ENCODE measurements at regions not wholly inside any gene's neighbourhood (a gene's known extent, or its start where the extent isn't known, plus 50 kb on each side); places are given as distances from the start of the nearest gene placed in this dataset.

DNA sequence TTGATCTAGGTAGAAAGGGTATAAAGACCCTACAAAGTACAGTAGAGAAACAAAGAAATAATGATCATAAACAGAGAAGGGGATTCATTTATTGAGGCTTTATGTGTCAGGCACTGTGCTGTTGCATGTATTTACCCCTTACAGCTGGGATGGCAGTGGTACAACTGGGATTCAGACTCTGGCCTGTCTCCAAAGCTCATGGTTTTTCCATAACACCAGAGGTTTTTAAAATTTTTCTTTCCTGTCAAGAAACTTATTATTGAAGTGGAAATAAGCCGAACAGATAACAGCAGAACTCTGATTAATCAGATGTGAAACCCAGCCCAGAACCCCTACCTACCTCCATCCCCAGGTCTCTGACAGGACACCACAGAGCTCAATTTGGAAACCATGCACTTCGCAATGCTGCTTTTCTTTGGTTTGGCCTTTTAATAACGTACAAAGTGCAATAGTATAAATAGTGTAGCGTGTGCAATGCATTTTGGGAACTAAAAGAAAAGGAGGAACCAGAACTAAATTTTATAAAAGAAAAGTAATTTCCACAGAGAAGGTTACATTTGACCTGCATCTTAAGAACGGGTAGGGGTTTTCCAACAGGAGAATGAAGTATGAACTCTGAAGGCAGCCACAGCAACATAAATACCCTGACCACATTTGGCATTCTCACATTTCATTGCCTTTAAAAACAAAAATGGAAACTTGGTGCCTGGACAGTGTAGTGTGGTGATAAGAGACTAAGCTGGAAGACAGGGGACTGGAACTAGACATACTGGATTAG is 92.0 kb upstream of the S1PR1 start:
- TF ChIP-seq NANOG (IDR thresholded peaks at IDR 0.05; ENCODE audit: borderline replicate concordance) = no peak
- no peak for TF ChIP-seq POLR2AphosphoS5 (IDR thresholded peaks at IDR 0.05; ENCODE audit: low read depth)
- TF ChIP-seq, protein P1, sequence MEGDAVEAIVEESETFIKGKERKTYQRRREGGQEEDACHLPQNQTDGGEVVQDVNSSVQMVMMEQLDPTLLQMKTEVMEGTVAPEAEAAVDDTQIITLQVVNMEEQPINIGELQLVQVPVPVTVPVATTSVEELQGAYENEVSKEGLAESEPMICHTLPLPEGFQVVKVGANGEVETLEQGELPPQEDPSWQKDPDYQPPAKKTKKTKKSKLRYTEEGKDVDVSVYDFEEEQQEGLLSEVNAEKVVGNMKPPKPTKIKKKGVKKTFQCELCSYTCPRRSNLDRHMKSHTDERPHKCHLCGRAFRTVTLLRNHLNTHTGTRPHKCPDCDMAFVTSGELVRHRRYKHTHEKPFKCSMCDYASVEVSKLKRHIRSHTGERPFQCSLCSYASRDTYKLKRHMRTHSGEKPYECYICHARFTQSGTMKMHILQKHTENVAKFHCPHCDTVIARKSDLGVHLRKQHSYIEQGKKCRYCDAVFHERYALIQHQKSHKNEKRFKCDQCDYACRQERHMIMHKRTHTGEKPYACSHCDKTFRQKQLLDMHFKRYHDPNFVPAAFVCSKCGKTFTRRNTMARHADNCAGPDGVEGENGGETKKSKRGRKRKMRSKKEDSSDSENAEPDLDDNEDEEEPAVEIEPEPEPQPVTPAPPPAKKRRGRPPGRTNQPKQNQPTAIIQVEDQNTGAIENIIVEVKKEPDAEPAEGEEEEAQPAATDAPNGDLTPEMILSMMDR (conservative IDR thresholded peaks at IDR 0.05; ENCODE audit: low read depth in 2 of 2) = no peak
- TF ChIP-seq ZNF331 (CRISPR knock-in tag; IDR thresholded peaks at IDR 0.05; ENCODE audit: low read depth) = no peak
- no peak for TF ChIP-seq ZNF462 (CRISPR knock-in tag; IDR thresholded peaks at IDR 0.05)
- no peak for TF ChIP-seq ZNF114 (CRISPR knock-in tag; IDR thresholded peaks at IDR 0.05)
- no peak for TF ChIP-seq JUNB (IDR thresholded peaks at IDR 0.05; ENCODE audit: unreplicated experiment)
- 0 out of 2 replicates have a peak, but pooled peaks cover 9% of the 10 kb centered on the region for H3K9me2 ChIP-seq (ENCODE audit: insufficient read depth)
- peaks cover 15% of the 10 kb centered on the region; the same call in 2 of the 3 replicates for H3K4me1 Mint-ChIP-seq
- H3K36me3 Mint-ChIP-seq (ENCODE audit: low read depth) = no peaks in the 10 kb centered on the region
- ATAC-seq = no peak
- no peak overlapping the region for H3K4me3 ChIP-seq
- no peak overlapping the region for H3K27ac ChIP-seq (ENCODE audit: low read depth)
- no peaks in the 10 kb centered on the region for H3F3A ChIP-seq (replicated peaks; ENCODE audit: low read depth)
- no peak overlapping the region for H3K4me2 ChIP-seq
- H3K4me1 ChIP-seq (ENCODE audit: insufficient read depth) = peaks cover 6% of the 10 kb centered on the region; the same call in 1 of the 2 replicates
- H3K27ac Mint-ChIP-seq = no peak overlapping the region
- H3K4me3 Mint-ChIP-seq = no peak overlapping the region
- no peaks in the 10 kb centered on the region for H3K27me3 Mint-ChIP-seq (ENCODE audit: insufficient read depth, low read depth, poor library complexity)
- H3K9me3 Mint-ChIP-seq = no peaks in the 10 kb centered on the region
- DNase-seq (ENCODE audit: low spot score) = no peak
- no peaks in the 10 kb centered on the region for H3K79me2 ChIP-seq (replicated peaks; ENCODE audit: insufficient read depth)
- H2AFZ ChIP-seq = 0 out of 2 replicates have a peak overlapping the region, but pooled peaks have one; percentile 29
- no peaks in the 10 kb centered on the region for H4K20me1 ChIP-seq (replicated peaks; ENCODE audit: insufficient read depth)
- H3K27me3 ChIP-seq (ENCODE audit: insufficient read depth) = no peaks in the 10 kb centered on the region
- H3K36me3 ChIP-seq (ENCODE audit: insufficient read depth) = no peaks in the 10 kb centered on the region

All from GM23338 (cell line).